ENCODE measurements at regions not wholly inside any gene's neighbourhood (a gene's known extent, or its start where the extent isn't known, plus 50 kb on each side); places are given as distances from the start of the nearest gene placed in this dataset.

- H3K27ac ChIP-seq (ENCODE audit: low read depth, low read length): no peak overlapping the region
- H3K27me3 ChIP-seq (ENCODE audit: control insufficient read depth, insufficient read depth, low read length): no peaks in the 10 kb centered on the region
- H3K36me3 ChIP-seq (ENCODE audit: control insufficient read depth, insufficient read depth, low read length): no peaks in the 10 kb centered on the region
- no peak overlapping the region for H3K4me3 ChIP-seq (ENCODE audit: low read depth, low read length)
- no peak overlapping the region for H3K9ac ChIP-seq (ENCODE audit: low read depth, low read length)
- H3K9me3 ChIP-seq (ENCODE audit: control insufficient read depth, insufficient read depth, low read length): no peaks in the 10 kb centered on the region
- peaks cover 17% of the 10 kb centered on the region for H3K4me1 ChIP-seq (ENCODE audit: control insufficient read depth, insufficient read depth, low read length)
These were observed 236.0 kb upstream of the TENT5A start for GRCh38 chr6:81988446-81988845.

GRCh38 chr6:81987293-81987692 lies 234.8 kb upstream of the TENT5A start:
- no peak overlapping the region for H3K4me3 ChIP-seq (ENCODE audit: low read depth, low read length)
- H3K9ac ChIP-seq (ENCODE audit: low read depth, low read length): no peak overlapping the region
- no peaks in the 10 kb centered on the region for H3K36me3 ChIP-seq (ENCODE audit: control insufficient read depth, insufficient read depth, low read length)
- H3K27me3 ChIP-seq (ENCODE audit: control insufficient read depth, insufficient read depth, low read length): no peaks in the 10 kb centered on the region
- H3K9me3 ChIP-seq (ENCODE audit: control insufficient read depth, insufficient read depth, low read length): no peaks in the 10 kb centered on the region
- H3K27ac ChIP-seq (ENCODE audit: low read depth, low read length): no peak overlapping the region
- H3K4me1 ChIP-seq (ENCODE audit: control insufficient read depth, insufficient read depth, low read length): peaks cover 17% of the 10 kb centered on the region

GRCh38 chr6:81985191-81985590 lies 232.7 kb upstream of the TENT5A start:
- no peaks in the 10 kb centered on the region for H3K9me3 ChIP-seq (ENCODE audit: control insufficient read depth, insufficient read depth, low read length)
- no peak overlapping the region for H3K9ac ChIP-seq (ENCODE audit: low read depth, low read length)
- H3K27me3 ChIP-seq (ENCODE audit: control insufficient read depth, insufficient read depth, low read length): no peaks in the 10 kb centered on the region
- H3K4me1 ChIP-seq (ENCODE audit: control insufficient read depth, insufficient read depth, low read length): peaks cover 17% of the 10 kb centered on the region
- no peak overlapping the region for H3K27ac ChIP-seq (ENCODE audit: low read depth, low read length)
- no peak overlapping the region for H3K4me3 ChIP-seq (ENCODE audit: low read depth, low read length)
- H3K36me3 ChIP-seq (ENCODE audit: control insufficient read depth, insufficient read depth, low read length): no peaks in the 10 kb centered on the region

- H3K9me3 ChIP-seq (ENCODE audit: control insufficient read depth, insufficient read depth, low read length): no peaks in the 10 kb centered on the region
- no peaks in the 10 kb centered on the region for H3K36me3 ChIP-seq (ENCODE audit: control insufficient read depth, insufficient read depth, low read length)
- H3K4me3 ChIP-seq (ENCODE audit: low read depth, low read length): no peak overlapping the region
- no peak overlapping the region for H3K9ac ChIP-seq (ENCODE audit: low read depth, low read length)
- H3K4me1 ChIP-seq (ENCODE audit: control insufficient read depth, insufficient read depth, low read length): peaks cover 17% of the 10 kb centered on the region
- no peak overlapping the region for H3K27ac ChIP-seq (ENCODE audit: low read depth, low read length)
- H3K27me3 ChIP-seq (ENCODE audit: control insufficient read depth, insufficient read depth, low read length): no peaks in the 10 kb centered on the region
These were observed 232.1 kb upstream of the TENT5A start for GRCh38 chr6:81984599-81984998.

- Histone ChIP-seq H3K27ac (ENCODE audit: low read depth, low read length) (no peak overlapping the region), H3K4me3 (ENCODE audit: low read depth, low read length) (no peak overlapping the region), H3K27me3 (ENCODE audit: control insufficient read depth, insufficient read depth, low read length) (no peaks in the 10 kb centered on the region), H3K9ac (ENCODE audit: low read depth, low read length) (no peak overlapping the region), H3K36me3 (ENCODE audit: control insufficient read depth, insufficient read depth, low read length) (no peaks in the 10 kb centered on the region), H3K4me1 (ENCODE audit: control insufficient read depth, insufficient read depth, low read length) (peaks cover 17% of the 10 kb centered on the region), H3K9me3 (ENCODE audit: control insufficient read depth, insufficient read depth, low read length) (no peaks in the 10 kb centered on the region)
These were observed 229.3 kb upstream of the TENT5A start for GRCh38 chr6:81981812-81982211.

GRCh38 chr6:81979767-81980166 lies 227.3 kb upstream of the TENT5A start:
- Histone ChIP-seq H3K9me3 (ENCODE audit: control insufficient read depth, insufficient read depth, low read length) (no peaks in the 10 kb centered on the region), H3K4me1 (ENCODE audit: control insufficient read depth, insufficient read depth, low read length) (peaks cover 7% of the 10 kb centered on the region), H3K9ac (ENCODE audit: low read depth, low read length) (no peak overlapping the region), H3K36me3 (ENCODE audit: control insufficient read depth, insufficient read depth, low read length) (no peaks in the 10 kb centered on the region), H3K27ac (ENCODE audit: low read depth, low read length) (no peak overlapping the region), H3K4me3 (ENCODE audit: low read depth, low read length) (no peak overlapping the region), H3K27me3 (ENCODE audit: control insufficient read depth, insufficient read depth, low read length) (no peaks in the 10 kb centered on the region)

- Histone ChIP-seq H3K9me3 (ENCODE audit: control insufficient read depth, insufficient read depth, low read length) (no peaks in the 10 kb centered on the region), H3K9ac (ENCODE audit: low read depth, low read length) (no peak overlapping the region), H3K4me1 (ENCODE audit: control insufficient read depth, insufficient read depth, low read length) (0 out of 2 replicates have a peak, but pooled peaks cover 3% of the 10 kb centered on the region), H3K36me3 (ENCODE audit: control insufficient read depth, insufficient read depth, low read length) (no peaks in the 10 kb centered on the region), H3K4me3 (ENCODE audit: low read depth, low read length) (no peak overlapping the region), H3K27ac (ENCODE audit: low read depth, low read length) (no peak overlapping the region), H3K27me3 (ENCODE audit: control insufficient read depth, insufficient read depth, low read length) (no peaks in the 10 kb centered on the region)
These were observed 226.8 kb upstream of the TENT5A start for GRCh38 chr6:81979329-81979728.

- Histone ChIP-seq H3K4me1 (ENCODE audit: control insufficient read depth, insufficient read depth, low read length) (no peaks in the 10 kb centered on the region), H3K9ac (ENCODE audit: low read depth, low read length) (no peak overlapping the region)
These were observed 225.7 kb upstream of the TENT5A start for GRCh38 chr6:81978230-81978629.

GRCh38 chr6:81977486-81977885 lies 225.0 kb upstream of the TENT5A start:
- no peak overlapping the region for H3K4me3 ChIP-seq (ENCODE audit: low read depth, low read length)
- H3K9ac ChIP-seq (ENCODE audit: low read depth, low read length): no peak overlapping the region
- H3K27ac ChIP-seq (ENCODE audit: low read depth, low read length): no peak overlapping the region
- H3K27me3 ChIP-seq (ENCODE audit: control insufficient read depth, insufficient read depth, low read length): no peaks in the 10 kb centered on the region
- no peaks in the 10 kb centered on the region for H3K9me3 ChIP-seq (ENCODE audit: control insufficient read depth, insufficient read depth, low read length)
- H3K4me1 ChIP-seq (ENCODE audit: control insufficient read depth, insufficient read depth, low read length): no peaks in the 10 kb centered on the region
- H3K36me3 ChIP-seq (ENCODE audit: control insufficient read depth, insufficient read depth, low read length): no peaks in the 10 kb centered on the region

More at GRCh38 chr6:81978230-81978629, 225.7 kb upstream of the TENT5A start:
- Histone ChIP-seq H3K4me3 (ENCODE audit: low read depth, low read length) (no peak overlapping the region), H3K9me3 (ENCODE audit: control insufficient read depth, insufficient read depth, low read length) (no peaks in the 10 kb centered on the region), H3K27me3 (ENCODE audit: control insufficient read depth, insufficient read depth, low read length) (no peaks in the 10 kb centered on the region), H3K27ac (ENCODE audit: low read depth, low read length) (no peak overlapping the region), H3K36me3 (ENCODE audit: control insufficient read depth, insufficient read depth, low read length) (no peaks in the 10 kb centered on the region)

- Histone ChIP-seq H3K27ac (ENCODE audit: low read depth, low read length) (no peak overlapping the region), H3K9ac (ENCODE audit: low read depth, low read length) (no peak overlapping the region), H3K36me3 (ENCODE audit: control insufficient read depth, insufficient read depth, low read length) (no peaks in the 10 kb centered on the region), H3K27me3 (ENCODE audit: control insufficient read depth, insufficient read depth, low read length) (no peaks in the 10 kb centered on the region), H3K4me3 (ENCODE audit: low read depth, low read length) (no peak overlapping the region), H3K4me1 (ENCODE audit: control insufficient read depth, insufficient read depth, low read length) (peaks cover 8% of the 10 kb centered on the region), H3K9me3 (ENCODE audit: control insufficient read depth, insufficient read depth, low read length) (no peaks in the 10 kb centered on the region)
These were observed 217.3 kb upstream of the TENT5A start for GRCh38 chr6:81969814-81970213.

- Histone ChIP-seq H3K4me3 (ENCODE audit: low read depth, low read length) (no peak overlapping the region), H3K36me3 (ENCODE audit: control insufficient read depth, insufficient read depth, low read length) (no peaks in the 10 kb centered on the region), H3K9me3 (ENCODE audit: control insufficient read depth, insufficient read depth, low read length) (no peaks in the 10 kb centered on the region), H3K9ac (ENCODE audit: low read depth, low read length) (no peak overlapping the region), H3K27ac (ENCODE audit: low read depth, low read length) (no peak overlapping the region), H3K27me3 (ENCODE audit: control insufficient read depth, insufficient read depth, low read length) (no peaks in the 10 kb centered on the region), H3K4me1 (ENCODE audit: control insufficient read depth, insufficient read depth, low read length) (peaks cover 8% of the 10 kb centered on the region)
These were observed 216.5 kb upstream of the TENT5A start for GRCh38 chr6:81969011-81969410.

GRCh38 chr6:81966968-81967367 lies 214.5 kb upstream of the TENT5A start:
- H3K4me1 ChIP-seq (ENCODE audit: control insufficient read depth, insufficient read depth, low read length): peaks cover 8% of the 10 kb centered on the region
- H3K27me3 ChIP-seq (ENCODE audit: control insufficient read depth, insufficient read depth, low read length): no peaks in the 10 kb centered on the region
- no peak overlapping the region for H3K27ac ChIP-seq (ENCODE audit: low read depth, low read length)
- no peaks in the 10 kb centered on the region for H3K36me3 ChIP-seq (ENCODE audit: control insufficient read depth, insufficient read depth, low read length)
- H3K9ac ChIP-seq (ENCODE audit: low read depth, low read length): no peak overlapping the region
- H3K4me3 ChIP-seq (ENCODE audit: low read depth, low read length): no peak overlapping the region
- no peaks in the 10 kb centered on the region for H3K9me3 ChIP-seq (ENCODE audit: control insufficient read depth, insufficient read depth, low read length)
